H1 (cell line): ENCODE measurements at regions not wholly inside any gene's neighbourhood (a gene's known extent, or its start where the extent isn't known, plus 50 kb on each side); places are given as distances from the start of the nearest gene placed in this dataset.

Experiments
- CBX5 ChIP-seq: fragments of 300-800, 300-1000 bp; sonication (generic); IDR thresholded peaks from 2 replicates; pipeline ENCODE4 v1.7.1; 2016; ENCODE audit warnings: antibody characterized with exemption, low read length, low read depth
- CBX8 ChIP-seq: fragments of 300-800, 300-1000 bp; sonication (generic); IDR thresholded peaks from 2 replicates; pipeline ENCODE4 v1.7.1; 2016; ENCODE audit warnings: low read depth, low read length, borderline replicate concordance
- CHD1 ChIP-seq: IDR thresholded peaks from 2 replicates; pipeline ENCODE4 v1.6.1; 2012; ENCODE audit warnings: low read depth, low read length, improper control_type of control experiment
- CREB1 ChIP-seq: IDR thresholded peaks from 2 replicates; pipeline ENCODE4 v1.6.1; 2012; ENCODE audit warnings: inconsistent platforms
- EGR1 ChIP-seq: IDR thresholded peaks from 2 replicates; pipeline ENCODE4 v1.6.1; 2011; ENCODE audit warnings: low read depth, low read length, borderline replicate concordance
- EP300 ChIP-seq, 2 experiments: IDR thresholded peaks; 1 replicate in 1 of 2; 2 replicates in 1 of 2; pipeline ENCODE4 v1.6.1; 2011 to 2012; ENCODE audit warnings: low read depth in 2 of 2, low read length in 2 of 2, mild to moderate bottlenecking in 2 of 2, borderline replicate concordance in 1 of 2, inconsistent platforms in 1 of 2, moderate library complexity in 1 of 2
- HDAC2 ChIP-seq, 2 experiments: fragments of 300-600 bp in 1 of 2; sonication (generic) in 1 of 2; IDR thresholded peaks; 2 replicates each; pipeline ENCODE4 v1.6.1; 2011 to 2012; ENCODE audit warnings: low read depth in 2 of 2, low read length in 2 of 2, mild to moderate bottlenecking in 2 of 2, moderate library complexity in 2 of 2, borderline replicate concordance in 1 of 2, inconsistent platforms in 1 of 2
- HDAC6 ChIP-seq: IDR thresholded peaks from one replicate; pipeline ENCODE4 v1.7.1; 2012; ENCODE audit warnings: low read depth, mild to moderate bottlenecking, inconsistent platforms, low read length, moderate library complexity
- NRF1 ChIP-seq: IDR thresholded peaks from 2 replicates; pipeline ENCODE4 v1.6.1; 2011; ENCODE audit warnings: mild to moderate bottlenecking, low read depth, low read length, improper control_type of control experiment
- POLR2A ChIP-seq, 2 experiments: IDR thresholded peaks; 1 replicate in 1 of 2; 2 replicates in 1 of 2; pipeline ENCODE4 v1.6.1; 2011; ENCODE audit warnings: low read depth in 2 of 2, low read length in 2 of 2, mild to moderate bottlenecking in 2 of 2; ENCODE audit errors: control extremely low read depth in 1 of 2
- POU5F1 ChIP-seq: IDR thresholded peaks from 2 replicates; pipeline ENCODE4 v1.6.1; 2011; ENCODE audit warnings: low read depth, mild to moderate bottlenecking, low read length, moderate library complexity
- RBBP5 ChIP-seq: IDR thresholded peaks from 2 replicates; pipeline ENCODE4 v1.7.1; 2012; ENCODE audit warnings: low read depth, mild to moderate bottlenecking, inconsistent platforms, low read length, moderate library complexity, borderline replicate concordance
- RNF2 ChIP-seq: fragments of 200-900, 300-1000 bp; sonication (generic); IDR thresholded peaks from 2 replicates; pipeline ENCODE4 v1.7.1; 2016; ENCODE audit warnings: borderline replicate concordance, low read depth, mild to moderate bottlenecking, antibody characterized with exemption, low read length; ENCODE audit not compliant: poor library complexity, severe bottlenecking; ENCODE audit errors: missing control alignments
- SIX5 ChIP-seq: IDR thresholded peaks from 2 replicates; pipeline ENCODE4 v1.6.1; 2011; ENCODE audit warnings: mild to moderate bottlenecking, low read depth, low read length
- SP2 ChIP-seq: IDR thresholded peaks from 2 replicates; pipeline ENCODE4 v1.6.1; 2012; ENCODE audit warnings: mild to moderate bottlenecking, low read length, inconsistent platforms
- SRF ChIP-seq: IDR thresholded peaks from 2 replicates; pipeline ENCODE4 v1.6.1; 2011; ENCODE audit warnings: mild to moderate bottlenecking, low read depth, low read length, moderate library complexity
- USF2 ChIP-seq: IDR thresholded peaks from 2 replicates; pipeline ENCODE4 v1.6.1; 2011; ENCODE audit warnings: low read length, improper control_type of control experiment

- TF ChIP-seq USF2 (peak; percentile 41; the same call in 1 of the 2 replicates), NRF1 (peak; percentile 39), RNF2 (no peak), SIX5 (no peak), EP300 (IDR thresholded peaks at IDR 0.05; ENCODE audit: borderline replicate concordance in 1 of 2, low read depth in 2 of 2, low read length in 2 of 2) (peak in 1 of 2 experiments; percentile 93; a peak in 2 of 3 replicates), HDAC6 (peak; percentile 68), POLR2A (IDR thresholded peaks at IDR 0.05; ENCODE audit: control extremely low read depth in 1 of 2, low read depth in 2 of 2, low read length in 2 of 2) (peak in 1 of 2 experiments; percentile 100; a peak in 2 of 3 replicates), RBBP5 (no peak), CHD1 (no peak), HDAC2 (IDR thresholded peaks at IDR 0.05; ENCODE audit: borderline replicate concordance in 1 of 2, low read depth in 2 of 2, low read length in 2 of 2) (peak in 1 of 2 experiments; percentile 99; a peak in 3 of 4 replicates), SP2 (no peak; the same call in 1 of the 2 replicates), EGR1 (peak; percentile 91; the same call in 1 of the 2 replicates), POU5F1 (peak; percentile 89), CREB1 (peak; percentile 69), SRF (peak; percentile 45; the same call in 1 of the 2 replicates), CBX8 (no peak), CBX5 (no peak)
Measured at GRCh38 chr2:121075006-121075551, 209.9 kb downstream of the TFCP2L1 start (continued).
